ENCODE measurements at regions not wholly inside any gene's neighbourhood (a gene's known extent, or its start where the extent isn't known, plus 50 kb on each side); places are given as distances from the start of the nearest gene placed in this dataset.

DNA sequence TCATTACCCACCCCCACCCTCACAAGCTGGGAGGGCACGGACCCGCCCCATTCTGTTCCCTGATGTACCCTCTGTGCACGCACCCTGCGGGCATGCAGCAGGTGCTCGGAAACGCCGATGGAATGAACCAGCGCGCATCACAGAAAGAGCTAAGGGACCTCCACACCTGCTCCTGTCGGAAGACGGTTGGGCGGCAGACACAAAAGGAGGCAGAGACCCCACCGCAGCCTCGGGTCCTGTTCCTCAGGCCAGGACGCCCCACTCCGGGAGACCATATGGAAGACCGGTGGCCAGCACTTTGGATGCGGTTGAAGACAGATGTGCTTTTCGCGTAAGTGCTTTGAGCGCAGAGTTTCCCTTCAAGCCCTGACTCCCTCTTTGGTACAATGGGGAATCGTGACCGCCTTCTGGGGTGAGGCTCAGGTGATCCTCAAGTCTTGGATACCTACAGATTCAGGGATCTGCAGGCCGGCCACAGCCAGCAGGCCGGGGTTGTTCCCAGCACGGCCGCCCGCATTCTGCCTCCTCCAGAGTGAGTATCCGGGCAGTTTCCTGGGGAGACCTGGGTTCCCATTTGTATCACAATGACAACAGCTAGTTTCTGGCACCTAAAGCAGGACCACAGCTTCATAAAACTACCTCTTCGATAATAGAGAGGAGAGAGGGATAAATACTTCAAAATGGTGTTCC lies 123.1 kb downstream of the FOXL1 start:
- ChIA-PET POLR2A (interaction anchor here (0.6 kb wide), 1 partner anchor 578 kb away, joined by 5 read pairs; no protein-coding TSS in a partner anchor), CTCF (no interaction called here)
- Mint-ChIP-seq H3K27me3 (ENCODE audit: low read depth) (no peaks in the 10 kb centered on the region), H3K36me3 (ENCODE audit: low read depth) (no peaks in the 10 kb centered on the region), H3K4me3 (no peak overlapping the region), H3K27ac (no peak overlapping the region), H3K4me1 (ENCODE audit: low read depth) (no peaks in the 10 kb centered on the region), H3K9me3 (ENCODE audit: insufficient read depth) (no peaks in the 10 kb centered on the region)
- ATAC-seq (no peak), DNase-seq (no peak)

DNA sequence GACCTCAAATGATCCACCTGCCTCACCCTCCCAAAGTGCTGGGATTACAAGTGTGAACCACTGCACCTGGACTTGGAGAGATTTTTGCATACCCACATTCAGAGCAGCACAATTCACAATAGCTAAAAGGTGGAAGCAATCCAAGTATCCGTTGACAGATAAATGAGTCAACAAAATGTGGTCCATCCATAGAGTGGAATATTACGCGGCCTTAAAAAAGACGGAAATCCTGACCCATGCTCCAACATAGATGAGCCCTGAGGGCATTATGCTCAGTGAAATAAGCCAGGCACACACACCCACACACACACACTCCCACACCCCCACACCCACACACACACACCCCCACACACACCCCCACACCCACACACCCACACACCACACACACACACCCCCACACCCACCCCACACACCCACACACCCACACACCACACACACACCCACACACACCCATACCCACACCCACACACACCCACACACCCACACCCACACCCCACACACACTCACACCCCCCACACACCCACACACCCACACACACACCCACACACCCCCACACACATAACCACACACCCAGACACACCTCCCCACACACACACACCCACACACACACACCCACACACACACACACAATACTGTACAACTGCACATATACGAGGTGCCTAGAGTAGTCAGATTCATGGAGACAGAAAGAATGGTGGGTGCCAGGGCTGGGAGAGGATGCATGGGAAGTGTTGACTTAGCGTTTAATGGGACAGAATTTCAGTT lies 124.7 kb downstream of the FOXL1 start:
- no peak overlapping the region for H3K4me3 Mint-ChIP-seq
- H3K36me3 Mint-ChIP-seq (ENCODE audit: low read depth): no peaks in the 10 kb centered on the region
- ChIA-PET CTCF (no interaction called here), POLR2A (no interaction called here)
- H3K27ac Mint-ChIP-seq: no peak overlapping the region
- ATAC-seq (no peak), DNase-seq (no peak)
- H3K9me3 Mint-ChIP-seq (ENCODE audit: insufficient read depth): no peaks in the 10 kb centered on the region
- no peaks in the 10 kb centered on the region for H3K27me3 Mint-ChIP-seq (ENCODE audit: low read depth)
- no peaks in the 10 kb centered on the region for H3K4me1 Mint-ChIP-seq (ENCODE audit: low read depth)

DNA sequence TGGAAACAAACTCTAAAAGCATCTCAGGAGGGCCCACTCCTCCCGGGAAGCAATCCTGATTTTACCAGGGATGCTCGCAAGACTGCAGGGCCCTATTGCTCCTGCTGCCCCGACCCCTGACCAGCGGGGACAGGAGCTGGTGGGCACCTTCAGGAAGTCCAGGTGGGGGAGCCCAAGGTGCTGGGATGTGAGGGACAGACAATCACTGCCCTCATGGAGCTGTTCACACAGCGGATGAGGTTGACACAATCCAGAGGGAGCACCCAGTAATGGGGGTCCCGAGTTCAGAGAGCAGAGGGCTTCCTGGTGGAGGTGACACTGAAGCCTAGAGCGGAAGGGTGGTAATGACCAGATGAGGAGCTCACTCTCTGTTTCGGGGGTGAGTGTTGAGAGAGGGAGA lies 126.2 kb downstream of the FOXL1 start:
- H3K9me3 Mint-ChIP-seq (ENCODE audit: insufficient read depth): no peaks in the 10 kb centered on the region
- H3K4me3 Mint-ChIP-seq: no peak overlapping the region
- ChIA-PET CTCF (no interaction called here), POLR2A (no interaction called here)
- no peaks in the 10 kb centered on the region for H3K4me1 Mint-ChIP-seq (ENCODE audit: low read depth)
- DNase-seq: no peak
- no peak overlapping the region for H3K27ac Mint-ChIP-seq
- ATAC-seq: no peak
- H3K36me3 Mint-ChIP-seq (ENCODE audit: low read depth): no peaks in the 10 kb centered on the region
- no peaks in the 10 kb centered on the region for H3K27me3 Mint-ChIP-seq (ENCODE audit: low read depth)

DNA sequence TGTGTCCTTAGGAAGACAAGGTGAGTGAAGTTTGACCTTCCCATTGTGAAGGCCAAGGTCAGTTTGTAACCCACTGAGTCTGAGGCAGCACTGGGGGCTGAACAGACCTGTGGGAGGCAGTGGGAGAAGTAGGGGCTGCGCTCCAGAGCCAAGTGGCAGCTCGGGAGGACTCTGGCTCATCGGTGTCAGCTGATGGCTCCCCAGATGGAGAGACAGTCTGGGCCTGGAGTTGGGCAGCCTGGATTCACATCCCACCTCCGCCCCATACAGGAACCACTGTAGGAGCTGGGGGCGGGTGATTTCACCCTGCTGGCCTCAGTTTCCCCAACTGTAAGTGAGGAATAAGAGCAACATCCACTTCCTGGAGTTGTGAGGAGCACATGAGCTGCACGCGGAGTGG lies 128.4 kb downstream of the FOXL1 start:
- no peaks in the 10 kb centered on the region for H3K27me3 Mint-ChIP-seq (ENCODE audit: low read depth)
- H3K9me3 Mint-ChIP-seq (ENCODE audit: insufficient read depth): no peaks in the 10 kb centered on the region
- no peak overlapping the region for H3K27ac Mint-ChIP-seq
- H3K4me1 Mint-ChIP-seq (ENCODE audit: low read depth): no peaks in the 10 kb centered on the region
- no peak overlapping the region for H3K4me3 Mint-ChIP-seq
- CTCF ChIA-PET: no interaction called here
- ATAC-seq (no peak), DNase-seq (no peak)
- POLR2A ChIA-PET: no interaction called here
- H3K36me3 Mint-ChIP-seq (ENCODE audit: low read depth): no peaks in the 10 kb centered on the region

DNA sequence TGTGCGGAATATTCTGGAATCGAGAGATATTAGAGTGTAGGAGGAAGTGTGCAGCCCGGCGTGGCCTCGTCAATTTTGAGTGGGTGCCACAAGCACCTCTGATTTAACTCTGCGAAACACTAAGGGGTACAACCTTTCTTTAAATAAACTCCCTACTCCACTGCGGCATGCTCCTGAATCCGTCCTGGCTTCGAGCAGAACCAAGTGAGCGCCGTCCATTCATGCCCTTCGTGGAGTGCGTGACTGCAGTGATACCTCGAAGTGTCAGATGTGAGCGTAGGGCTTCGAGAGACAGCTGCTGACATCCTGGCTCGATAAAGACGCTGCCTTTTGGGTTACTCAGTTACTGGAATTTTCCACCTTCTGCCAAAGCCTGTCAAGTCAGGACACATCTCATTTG lies 128.8 kb downstream of the FOXL1 start:
- no peak overlapping the region for H3K27ac Mint-ChIP-seq
- H3K4me1 Mint-ChIP-seq (ENCODE audit: low read depth): no peaks in the 10 kb centered on the region
- no peaks in the 10 kb centered on the region for H3K27me3 Mint-ChIP-seq (ENCODE audit: low read depth)
- H3K4me3 Mint-ChIP-seq: no peak overlapping the region
- ChIA-PET POLR2A (no interaction called here), CTCF (no interaction called here)
- DNase-seq (no peak), ATAC-seq (no peak)
- H3K36me3 Mint-ChIP-seq (ENCODE audit: low read depth): no peaks in the 10 kb centered on the region
- no peaks in the 10 kb centered on the region for H3K9me3 Mint-ChIP-seq (ENCODE audit: insufficient read depth)

DNA sequence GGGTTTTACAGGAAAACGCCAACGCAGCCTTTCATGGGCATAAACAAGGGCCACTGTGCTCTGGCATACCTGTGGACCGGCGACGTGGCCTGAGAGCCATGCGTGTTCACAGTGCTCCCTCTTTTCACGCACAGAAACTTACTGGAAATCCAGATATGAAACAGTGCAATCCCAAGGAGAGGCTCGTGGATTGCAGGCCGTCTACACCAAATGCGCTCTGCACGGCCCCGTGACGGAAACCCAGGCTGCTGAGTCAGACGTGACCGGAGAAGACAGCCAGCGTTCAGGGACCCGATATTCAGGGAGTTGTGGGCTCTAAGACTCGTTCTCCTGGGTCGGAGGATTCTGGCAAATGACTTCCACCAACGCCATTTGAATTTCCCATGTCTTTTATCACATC lies 129.2 kb downstream of the FOXL1 start:
- no peak overlapping the region for H3K4me3 Mint-ChIP-seq
- ATAC-seq (no peak), DNase-seq (no peak)
- H3K4me1 Mint-ChIP-seq (ENCODE audit: low read depth): no peaks in the 10 kb centered on the region
- H3K27ac Mint-ChIP-seq: no peak overlapping the region
- ChIA-PET CTCF (no interaction called here), POLR2A (no interaction called here)
- no peaks in the 10 kb centered on the region for H3K36me3 Mint-ChIP-seq (ENCODE audit: low read depth)
- no peaks in the 10 kb centered on the region for H3K9me3 Mint-ChIP-seq (ENCODE audit: insufficient read depth)
- no peaks in the 10 kb centered on the region for H3K27me3 Mint-ChIP-seq (ENCODE audit: low read depth)

DNA sequence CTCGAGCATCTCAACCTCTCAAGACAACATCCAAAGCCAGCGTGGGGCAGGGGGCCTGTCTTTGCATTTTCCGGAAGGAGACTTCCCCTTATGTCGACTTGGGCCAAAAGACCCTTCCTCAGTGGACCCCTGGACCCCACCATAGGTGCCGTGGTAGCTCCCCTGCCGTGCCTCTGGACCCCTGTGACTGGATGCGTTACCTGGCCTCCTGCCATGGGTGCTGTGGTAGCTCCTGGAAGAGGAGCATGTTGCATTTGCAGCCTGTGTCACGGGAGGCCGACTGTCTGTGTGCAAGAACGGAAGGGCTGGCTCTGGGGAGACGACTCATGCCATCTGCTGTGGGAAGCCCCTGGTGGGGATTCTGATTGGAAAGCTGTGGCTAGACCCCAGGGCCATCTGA lies 130.1 kb downstream of the FOXL1 start:
- DNase-seq: no peak
- CTCF ChIA-PET: no interaction called here
- H3K9me3 Mint-ChIP-seq (ENCODE audit: insufficient read depth): no peaks in the 10 kb centered on the region

DNA sequence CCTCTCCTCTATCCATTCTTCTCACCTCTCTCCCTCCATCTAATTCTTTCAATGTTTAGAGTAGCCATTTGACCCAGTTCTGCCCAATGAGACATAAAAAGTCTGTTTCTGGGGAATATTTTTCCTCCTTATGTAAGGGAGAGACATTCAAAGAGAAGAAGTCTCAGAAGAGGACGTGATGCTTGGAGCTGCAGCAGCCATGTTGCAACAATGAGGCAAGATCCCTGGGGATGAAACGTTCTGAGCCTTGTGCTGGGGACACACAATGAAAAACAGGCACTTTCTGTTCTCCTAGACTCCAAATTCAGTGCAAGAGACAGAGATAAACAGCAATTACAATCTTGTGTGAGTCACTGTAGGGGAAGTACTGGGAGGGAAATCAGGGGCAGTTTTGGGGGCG lies 130.8 kb downstream of the FOXL1 start:
- no peaks in the 10 kb centered on the region for H3K36me3 Mint-ChIP-seq (ENCODE audit: low read depth)
- DNase-seq (no peak), ATAC-seq (no peak)
- H3K27ac Mint-ChIP-seq: no peak overlapping the region
- ChIA-PET POLR2A (interaction anchor here (0.7 kb wide), 1 partner anchor 44 kb away, joined by 3 read pairs; no protein-coding TSS in a partner anchor), CTCF (no interaction called here)
- no peaks in the 10 kb centered on the region for H3K9me3 Mint-ChIP-seq (ENCODE audit: insufficient read depth)
- no peaks in the 10 kb centered on the region for H3K4me1 Mint-ChIP-seq (ENCODE audit: low read depth)
- H3K27me3 Mint-ChIP-seq (ENCODE audit: low read depth): no peaks in the 10 kb centered on the region
- H3K4me3 Mint-ChIP-seq: no peak overlapping the region

More for the DNA sequence above, 130.1 kb downstream of the FOXL1 start:
- Mint-ChIP-seq H3K4me1 (ENCODE audit: low read depth) (no peaks in the 10 kb centered on the region), H3K36me3 (ENCODE audit: low read depth) (no peaks in the 10 kb centered on the region), H3K27ac (no peak overlapping the region), H3K4me3 (no peak overlapping the region), H3K27me3 (ENCODE audit: low read depth) (no peaks in the 10 kb centered on the region)
- no peak for ATAC-seq
- POLR2A ChIA-PET: interaction anchor here (0.7 kb wide), 1 partner anchor 43 kb away, joined by 3 read pairs; no protein-coding TSS in a partner anchor

DNA sequence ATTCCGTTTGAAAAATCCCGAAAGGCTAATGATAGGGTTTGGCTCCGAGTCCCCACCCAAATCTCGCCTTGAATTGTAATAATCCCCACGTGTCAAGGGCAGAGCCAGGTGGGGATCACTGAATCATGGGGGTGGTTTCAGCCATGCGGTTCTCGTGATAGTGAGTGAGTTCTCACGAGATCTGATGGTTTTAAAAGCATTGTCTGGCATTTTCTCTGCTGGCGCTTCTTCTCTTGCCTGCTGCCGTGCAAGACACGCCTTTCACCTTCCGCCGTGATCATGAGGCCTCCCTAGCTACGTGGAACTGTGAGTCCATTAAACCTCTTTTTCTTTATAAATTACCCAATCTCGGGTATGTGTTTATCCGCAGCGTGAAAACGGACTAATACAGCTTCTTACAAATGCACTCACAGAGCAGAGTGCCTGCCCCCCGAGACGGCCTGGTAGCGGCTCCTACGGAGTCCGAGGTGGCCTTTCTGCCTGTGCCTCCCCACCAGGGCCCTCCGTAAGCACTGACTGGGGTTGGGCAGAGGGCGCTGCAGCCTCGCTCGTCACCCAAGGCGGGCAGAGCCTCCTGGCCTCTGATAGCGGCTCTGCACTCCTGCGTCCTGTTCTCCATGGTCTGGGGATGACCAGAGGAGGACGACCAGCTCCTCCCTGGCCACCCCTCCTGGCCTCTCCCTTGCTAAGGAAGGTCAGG lies 131.7 kb downstream of the FOXL1 start:
- no peak overlapping the region for H3K27ac Mint-ChIP-seq
- DNase-seq: no peak
- no peaks in the 10 kb centered on the region for H3K4me1 Mint-ChIP-seq (ENCODE audit: low read depth)
- ATAC-seq: no peak
- no peaks in the 10 kb centered on the region for H3K27me3 Mint-ChIP-seq (ENCODE audit: low read depth)
- H3K4me3 Mint-ChIP-seq: no peak overlapping the region
- ChIA-PET CTCF (no interaction called here), POLR2A (no interaction called here)
- H3K36me3 Mint-ChIP-seq (ENCODE audit: low read depth): no peaks in the 10 kb centered on the region
- H3K9me3 Mint-ChIP-seq (ENCODE audit: insufficient read depth): no peaks in the 10 kb centered on the region

DNA sequence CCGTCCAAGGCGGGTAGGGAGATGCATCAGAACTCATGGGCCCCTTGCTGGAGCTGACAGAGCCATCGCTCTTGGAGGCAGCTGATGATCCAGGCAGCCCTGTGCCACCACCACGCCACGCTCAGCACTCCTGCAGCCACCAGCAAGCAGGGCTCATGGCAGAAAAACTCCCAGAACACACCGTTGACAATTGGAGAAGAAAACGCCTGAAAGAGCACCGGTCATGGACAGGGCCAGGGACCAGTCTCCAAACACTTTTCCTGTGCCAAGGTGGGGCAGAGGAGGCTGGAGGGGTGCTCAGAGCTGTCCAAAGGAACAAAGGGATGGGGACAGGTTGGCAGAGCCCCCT lies 132.2 kb downstream of the FOXL1 start:
- Mint-ChIP-seq H3K9me3 (ENCODE audit: insufficient read depth) (no peaks in the 10 kb centered on the region), H3K27me3 (ENCODE audit: low read depth) (no peaks in the 10 kb centered on the region), H3K36me3 (ENCODE audit: low read depth) (no peaks in the 10 kb centered on the region), H3K4me3 (no peak overlapping the region), H3K4me1 (ENCODE audit: low read depth) (no peaks in the 10 kb centered on the region), H3K27ac (no peak overlapping the region)
- ATAC-seq (no peak), DNase-seq (no peak)
- ChIA-PET CTCF (no interaction called here), POLR2A (no interaction called here)

DNA sequence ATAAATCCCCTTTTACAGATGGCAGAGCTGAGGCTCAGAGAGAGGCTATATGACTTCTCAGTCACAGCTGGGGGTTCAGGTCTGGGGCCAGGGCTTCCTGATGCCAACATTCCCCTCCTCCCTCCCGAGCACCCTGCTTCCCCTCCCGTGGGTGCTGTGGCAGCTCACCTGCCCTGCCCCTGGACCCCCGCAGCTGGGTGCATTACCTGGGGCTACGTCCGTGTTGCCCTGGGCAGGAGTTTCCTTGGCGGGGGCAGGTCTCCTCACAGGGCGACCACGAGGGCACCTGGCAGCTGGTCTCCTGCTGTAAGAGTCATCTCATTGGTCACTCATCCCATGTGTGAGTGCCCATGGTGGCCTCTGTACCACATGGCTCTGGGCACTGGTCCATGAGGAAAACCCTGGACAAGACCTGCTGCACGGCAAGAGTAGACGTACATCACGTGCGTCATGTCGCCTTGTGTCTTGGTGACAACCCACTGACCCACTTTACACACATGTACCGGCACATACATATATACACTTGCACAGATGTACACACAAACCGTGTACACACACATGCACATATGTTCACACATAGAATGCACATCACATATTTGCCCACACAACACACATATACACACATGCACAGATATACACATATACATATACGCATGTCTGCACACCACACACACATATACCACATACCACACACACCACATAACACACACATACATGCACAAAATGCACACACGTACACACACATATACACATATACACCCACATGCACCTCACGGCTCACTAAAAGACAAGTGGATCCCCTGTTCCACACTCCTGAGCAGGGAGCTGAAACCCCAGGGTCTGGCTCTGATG lies 134.0 kb downstream of the FOXL1 start:
- CTCF ChIA-PET: no interaction called here
- Mint-ChIP-seq H3K4me3 (no peak overlapping the region), H3K27me3 (ENCODE audit: low read depth) (no peaks in the 10 kb centered on the region)

More for the DNA sequence above, 134.0 kb downstream of the FOXL1 start:
- POLR2A ChIA-PET: no interaction called here
- H3K27ac Mint-ChIP-seq: no peak overlapping the region
- H3K36me3 Mint-ChIP-seq (ENCODE audit: low read depth): no peaks in the 10 kb centered on the region
- ATAC-seq (no peak), DNase-seq (no peak)
- no peaks in the 10 kb centered on the region for H3K4me1 Mint-ChIP-seq (ENCODE audit: low read depth)
- H3K9me3 Mint-ChIP-seq (ENCODE audit: insufficient read depth): no peaks in the 10 kb centered on the region
